Head of caudate nucleus (tissue), 42 donors: ENCODE measurements at regions not wholly inside any gene's neighbourhood (a gene's known extent, or its start where the extent isn't known, plus 50 kb on each side); places are given as distances from the start of the nearest gene placed in this dataset.

Source experiments
- DNase-seq, 42 donors: peaks; one replicate each; pipeline versions ENCODE4 v3.0.0 to v3.0.0-alpha.2; 2020 to 2021; ENCODE audit warnings: mixed read lengths in 7 of 42
- intact Hi-C: fragments of 100-400 bp; cut with DNase I; formaldehyde crosslinking; loops from one replicate; pipeline ENCODE4 v1.15.0; 2022

- no peak for DNase-seq
- intact Hi-C loops = no loop called here
These were observed 1674.3 kb upstream of the RAG2 start for GRCh38 chr11:38272376-38272775.

GRCh38 chr11:38266691-38267090 lies 1668.7 kb upstream of the RAG2 start:
- no peak for DNase-seq
- intact Hi-C loops = no loop called here

DNA sequence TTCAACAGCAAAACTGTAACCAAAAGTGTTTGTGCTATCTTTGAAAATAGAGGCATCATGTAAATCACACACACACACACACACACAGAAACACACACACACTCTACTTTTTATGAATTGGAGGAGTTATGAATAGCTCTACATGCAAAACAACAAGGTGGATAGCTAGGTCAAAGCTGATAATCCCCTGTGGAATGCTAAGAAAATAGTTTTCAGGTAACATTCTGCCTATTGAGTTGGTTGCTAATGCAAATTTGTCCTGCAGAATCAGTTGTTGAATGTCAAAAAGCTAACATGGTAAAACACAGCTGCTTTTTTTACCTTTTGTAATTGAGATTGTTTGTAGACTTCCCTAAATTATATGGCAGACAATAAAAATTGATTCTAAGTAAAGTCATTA lies 1658.4 kb upstream of the RAG2 start:
- intact Hi-C loops = no loop called here
- no peak for DNase-seq

DNA sequence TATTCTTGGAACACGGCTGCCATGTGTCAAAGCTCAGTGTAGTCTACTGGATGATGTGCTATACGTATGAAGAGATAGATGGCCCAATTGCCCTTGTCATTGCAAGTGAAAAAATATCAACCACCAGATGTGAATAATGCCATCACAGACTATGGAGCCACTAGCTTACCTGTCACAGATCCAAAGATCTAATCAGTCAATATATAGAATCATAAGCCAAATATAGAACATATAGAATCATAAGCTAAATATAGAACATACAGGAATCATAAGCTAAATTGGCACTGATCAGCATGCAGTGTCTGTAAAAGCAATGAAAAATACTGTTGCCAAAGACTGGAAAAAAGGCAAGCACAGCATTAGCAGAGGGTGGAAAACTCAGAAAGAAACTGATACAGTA lies 1656.9 kb upstream of the RAG2 start:
- no peak for DNase-seq
- intact Hi-C loops = no loop called here

GRCh38 chr11:38252620-38253019 lies 1654.6 kb upstream of the RAG2 start:
- intact Hi-C loops = no loop called here
- DNase-seq = no peak

- intact Hi-C loops = no loop called here
- DNase-seq = no peak
These were observed 1648.4 kb upstream of the RAG2 start for GRCh38 chr11:38246451-38246850.

DNA sequence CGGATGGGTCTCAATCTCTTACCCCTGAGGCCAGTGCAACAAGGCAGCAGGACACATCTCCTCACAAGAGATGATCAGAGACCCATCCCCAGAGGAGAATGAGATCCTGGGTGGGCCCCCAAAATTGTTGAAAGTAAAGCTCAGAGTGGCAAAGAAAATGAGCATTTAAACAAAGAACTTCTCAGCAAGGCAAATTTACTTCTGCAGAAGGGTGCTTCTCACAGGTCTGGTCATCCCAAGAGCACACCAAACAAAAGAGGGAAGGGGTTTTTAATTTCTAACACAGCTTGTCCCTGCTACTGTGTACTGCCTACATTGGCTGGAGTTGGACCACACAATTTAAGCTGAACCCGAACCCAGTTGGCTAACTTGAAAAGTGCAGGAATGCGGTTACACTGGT lies 1628.6 kb upstream of the RAG2 start:
- DNase-seq = no peak
- intact Hi-C loops = no loop called here

DNA sequence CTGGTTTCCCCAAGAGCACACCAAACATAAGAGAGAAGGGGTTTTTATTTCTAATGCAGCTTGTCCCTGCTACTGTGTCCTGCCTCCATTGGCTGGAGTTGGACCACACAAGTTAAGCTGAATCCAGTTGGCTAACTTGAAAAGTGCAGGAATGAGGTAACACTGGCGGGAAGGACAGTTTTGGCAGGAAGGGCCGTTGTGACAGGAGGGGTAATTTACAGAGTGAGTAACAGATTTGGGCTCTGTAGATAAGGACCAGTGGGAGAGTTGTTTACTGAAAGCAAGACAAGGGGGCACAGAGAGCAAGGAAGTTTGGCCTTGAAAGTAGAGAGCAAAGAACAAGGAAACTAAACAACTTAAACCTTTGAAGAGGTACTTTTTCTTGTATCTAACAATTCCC lies 1623.3 kb upstream of the RAG2 start:
- no peak for DNase-seq
- intact Hi-C loops = no loop called here

DNA sequence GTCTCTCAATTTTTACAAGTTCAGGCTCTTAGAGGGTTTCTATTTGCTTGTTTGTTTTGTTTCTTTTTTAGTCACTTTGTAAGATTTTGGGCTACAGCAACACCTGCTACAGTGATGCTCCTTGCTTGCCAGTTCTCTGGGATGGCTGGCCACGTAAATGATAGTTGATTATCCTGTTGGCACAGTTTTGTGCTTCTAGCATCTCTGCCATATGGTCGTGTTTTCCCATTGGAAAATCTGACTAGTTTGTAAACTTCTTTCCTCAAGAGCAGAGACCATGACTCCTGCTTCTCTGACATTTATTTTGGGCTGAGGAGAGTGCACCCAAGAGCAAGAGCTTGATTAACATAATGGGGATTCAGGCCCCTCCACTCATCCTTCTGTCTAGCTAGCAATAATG lies 1621.6 kb upstream of the RAG2 start:
- DNase-seq = no peak
- intact Hi-C loops = no loop called here

DNA sequence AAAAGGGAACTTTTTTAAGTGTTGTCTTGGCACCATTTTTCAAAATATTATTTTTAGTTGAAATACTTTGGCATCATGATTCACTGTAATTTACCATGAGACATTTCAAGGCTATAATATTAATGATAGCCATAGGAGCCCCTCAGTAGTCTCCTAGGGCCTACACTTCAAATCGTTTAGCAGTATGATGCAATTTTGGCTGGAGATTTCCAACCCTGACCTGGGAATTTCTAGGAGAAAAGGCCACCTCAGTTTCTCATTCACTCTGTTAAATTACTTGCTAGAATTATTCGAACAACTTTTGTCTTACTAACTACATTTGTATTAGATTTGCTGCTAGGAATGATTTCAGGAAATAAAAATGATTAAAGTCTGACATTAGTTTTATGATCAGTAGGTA lies 1610.9 kb upstream of the RAG2 start:
- no peak for DNase-seq
- intact Hi-C loops = no loop called here

DNA sequence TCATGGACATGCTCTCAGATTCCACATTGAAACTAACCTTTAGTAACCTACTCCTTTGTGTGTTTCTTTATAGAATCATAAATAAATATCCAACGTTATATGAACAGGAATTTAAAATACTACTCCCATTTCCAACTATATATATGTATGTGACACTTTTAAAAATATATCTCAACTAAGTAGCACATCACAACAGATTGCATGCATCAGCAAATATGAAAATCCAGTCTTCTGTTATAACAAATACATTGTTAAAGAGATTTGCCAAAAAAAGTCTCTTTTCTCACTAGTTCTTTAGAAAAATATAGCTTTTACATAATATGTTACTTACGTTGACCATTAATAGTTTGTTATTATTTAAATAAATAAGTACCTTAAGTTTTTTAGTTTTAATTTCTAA lies 1608.6 kb upstream of the RAG2 start:
- intact Hi-C loops = no loop called here
- no peak for DNase-seq

GRCh38 chr11:38191101-38191500 lies 1593.1 kb upstream of the RAG2 start:
- no peak for DNase-seq

GRCh38 chr11:38182126-38182866 lies 1584.3 kb upstream of the RAG2 start:
- DNase-seq = no peak
- intact Hi-C loops = no loop called here

More at GRCh38 chr11:38191101-38191500, 1593.1 kb upstream of the RAG2 start:
- intact Hi-C loops = no loop called here

GRCh38 chr11:38176686-38177322 lies 1578.8 kb upstream of the RAG2 start:
- intact Hi-C loops = no loop called here
- no peak for DNase-seq

- intact Hi-C loops = no loop called here
- no peak for DNase-seq
These were observed 1575.6 kb upstream of the RAG2 start for GRCh38 chr11:38173676-38174075.

DNA sequence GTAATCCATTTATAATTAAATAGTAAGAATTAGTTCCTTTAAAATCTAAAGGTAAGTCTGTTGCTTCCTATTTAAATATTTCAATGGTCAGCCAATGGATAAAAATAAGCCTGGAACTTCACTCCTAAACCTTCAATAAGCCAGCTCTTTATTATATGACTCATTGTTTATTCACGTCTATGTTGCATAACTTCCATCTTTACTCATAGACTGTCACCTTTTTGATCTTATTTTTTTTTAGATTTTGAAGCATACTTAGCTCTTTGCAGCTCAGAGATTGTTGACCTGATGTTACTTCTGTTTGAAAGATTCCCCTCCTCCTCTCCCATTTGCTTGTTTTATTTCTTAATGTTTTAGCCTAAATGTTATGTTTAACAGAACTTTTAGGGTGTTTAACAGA lies 1571.2 kb upstream of the RAG2 start:
- DNase-seq = no peak
- intact Hi-C loops = no loop called here

DNA sequence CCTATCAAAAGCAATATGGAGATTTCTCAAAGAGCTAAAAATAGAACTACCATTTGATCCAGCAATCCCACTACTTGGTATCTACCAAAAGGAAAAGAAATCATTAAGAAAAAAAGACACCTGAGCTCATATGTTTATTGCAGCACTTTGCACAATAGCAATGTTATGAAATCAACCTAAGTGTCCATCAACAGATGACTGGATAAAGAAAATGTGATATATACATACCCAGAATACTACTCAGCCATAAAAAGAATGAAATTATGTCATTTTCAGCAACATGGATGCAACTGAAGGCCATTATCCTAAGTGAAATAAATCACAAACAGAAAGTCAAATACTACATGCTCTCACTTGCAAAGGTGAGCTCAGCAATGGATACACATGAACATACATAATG lies 1565.5 kb upstream of the RAG2 start:
- DNase-seq = no peak
- intact Hi-C loops = no loop called here

DNA sequence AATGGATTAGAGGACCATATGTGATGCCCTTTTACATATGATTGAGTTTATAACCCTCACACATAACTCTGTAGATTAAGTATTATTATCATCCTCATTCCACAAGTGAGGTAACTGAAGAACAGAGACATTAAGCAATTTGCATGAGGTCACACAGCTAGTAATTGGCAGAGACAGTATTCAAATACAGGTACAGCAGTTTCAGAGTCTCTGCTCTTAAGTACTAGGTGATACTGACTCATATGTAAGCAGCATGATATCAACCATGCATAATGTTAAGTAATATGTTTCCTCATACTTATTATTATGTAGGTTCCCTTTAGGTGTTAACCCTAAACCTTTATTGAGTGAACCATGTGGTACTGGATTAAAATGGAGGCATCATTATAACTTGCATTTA lies 1562.4 kb upstream of the RAG2 start:
- intact Hi-C loops = no loop called here
- no peak for DNase-seq

- intact Hi-C loops = no loop called here
These were observed 1561.0 kb upstream of the RAG2 start for GRCh38 chr11:38159038-38159437.

GRCh38 chr11:38156495-38157146 lies 1558.6 kb upstream of the RAG2 start:
- intact Hi-C loops = no loop called here
- DNase-seq = no peak

More at GRCh38 chr11:38159038-38159437, 1561.0 kb upstream of the RAG2 start:
- DNase-seq = no peak

GRCh38 chr11:38155856-38156255 lies 1557.8 kb upstream of the RAG2 start:
- DNase-seq = no peak
- intact Hi-C loops = no loop called here
